HFFc6 (cell line): ENCODE measurements at regions not wholly inside any gene's neighbourhood (a gene's known extent, or its start where the extent isn't known, plus 50 kb on each side); places are given as distances from the start of the nearest gene placed in this dataset.

Experiments used
- DNase-seq: peaks from one replicate; pipeline ENCODE4 v3.0.0-alpha.2; 2018
- H3K27ac Mint-ChIP-seq: 2 replicates; pipeline ENCODE4 v1.8.0; 2020; ENCODE audit warnings: mild to moderate bottlenecking, mixed read lengths
- H3K27me3 Mint-ChIP-seq: 2 replicates; pipeline ENCODE4 v1.8.0; 2021; ENCODE audit warnings: mild to moderate bottlenecking, moderate library complexity, mixed read lengths; ENCODE audit not compliant: insufficient read depth
- H3K36me3 Mint-ChIP-seq: 2 replicates; pipeline ENCODE4 v1.8.0; 2021; ENCODE audit warnings: low read depth, mixed read lengths
- H3K4me1 Mint-ChIP-seq: 2 replicates; pipeline ENCODE4 v1.8.0; 2020; ENCODE audit warnings: low read depth, mixed read lengths
- H3K4me3 Mint-ChIP-seq: 2 replicates; pipeline ENCODE4 v1.8.0; 2020; ENCODE audit warnings: mild to moderate bottlenecking, moderate library complexity, mixed read lengths
- H3K9me3 Mint-ChIP-seq: 2 replicates; pipeline ENCODE4 v1.8.0; 2020; ENCODE audit warnings: mild to moderate bottlenecking, mixed read lengths
- CTCF ChIP-seq: fragments of 200-600 bp; sonication (generic); IDR thresholded peaks from 2 replicates; pipeline ENCODE4 v1.5.0; 2021; ENCODE audit warnings: antibody characterized with exemption, mild to moderate bottlenecking

DNA sequence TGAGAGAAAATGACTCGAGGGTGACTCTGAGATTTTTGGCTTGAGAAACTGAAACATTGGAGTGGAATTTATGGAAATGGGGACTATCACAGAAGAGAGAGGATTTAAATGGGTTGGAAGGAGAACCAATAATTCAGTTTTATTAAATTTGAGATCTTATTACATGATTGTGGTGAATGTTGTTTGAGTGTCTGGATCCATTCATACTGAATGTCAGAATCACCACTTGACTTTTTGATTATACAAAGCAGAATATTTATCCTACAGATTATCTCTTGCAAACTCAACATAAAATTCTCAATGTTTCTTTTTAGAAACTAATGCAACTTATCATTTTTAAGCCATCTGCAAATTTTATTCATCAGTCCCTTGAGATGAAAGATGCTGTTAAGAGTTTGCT lies 332.8 kb downstream of the CNTN3 start:
- Mint-ChIP-seq H3K4me1 (peaks cover 19% of the 10 kb centered on the region), H3K27me3 (no peaks in the 10 kb centered on the region), H3K27ac (no peak overlapping the region), H3K36me3 (peaks cover 36% of the 10 kb centered on the region), H3K4me3 (no peak overlapping the region), H3K9me3 (peaks cover 11% of the 10 kb centered on the region; the same call in 1 of the 2 replicates)
- DNase-seq, result no peak
- no peak for TF ChIP-seq CTCF

DNA sequence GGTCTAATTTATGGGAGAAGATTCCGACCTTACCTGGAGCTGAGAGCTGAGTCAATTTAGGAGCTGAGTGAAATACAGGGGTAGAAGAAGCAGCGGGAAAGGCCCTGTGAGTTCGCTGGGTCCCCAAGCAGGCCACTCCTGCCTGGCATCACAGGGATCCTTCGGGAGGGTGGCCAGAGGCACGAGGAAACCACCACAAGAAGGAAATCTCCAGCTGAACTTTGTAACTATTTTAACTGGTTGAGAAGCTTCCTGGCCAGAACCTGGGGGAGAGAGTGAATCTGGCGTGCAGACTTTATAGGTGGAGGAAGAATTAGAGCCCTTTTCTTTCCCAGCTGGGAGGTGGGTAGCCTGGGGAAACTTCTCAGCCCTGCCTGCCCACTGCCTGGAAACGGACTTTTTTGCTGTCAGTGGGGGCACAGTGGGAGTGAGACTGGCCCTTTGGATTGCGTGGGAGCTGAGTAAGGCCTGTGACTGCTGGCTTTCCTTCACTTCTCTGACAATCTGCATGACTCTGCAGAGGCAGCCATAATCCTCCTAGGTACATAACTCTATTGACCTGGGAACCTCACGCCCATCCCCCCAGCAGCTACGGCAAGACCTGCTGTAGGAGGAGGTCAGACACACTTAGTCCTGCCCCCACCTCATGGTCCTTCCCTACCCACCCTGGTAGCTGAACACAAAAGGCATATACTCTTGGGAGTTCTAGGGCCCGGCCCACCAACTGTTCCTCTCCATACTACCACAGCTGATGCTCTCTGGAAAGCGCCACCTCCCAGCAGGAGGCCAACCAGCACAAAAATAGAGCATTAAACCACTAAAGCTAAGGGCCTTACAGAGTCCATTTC lies 340.7 kb downstream of the CNTN3 start:
- no peak for TF ChIP-seq CTCF
- Mint-ChIP-seq H3K36me3 (peaks cover 25% of the 10 kb centered on the region), H3K27me3 (no peaks in the 10 kb centered on the region), H3K9me3 (peaks cover 8% of the 10 kb centered on the region; the same call in 1 of the 2 replicates), H3K4me1 (peaks cover 16% of the 10 kb centered on the region), H3K4me3 (no peak overlapping the region), H3K27ac (no peak overlapping the region)
- no peak for DNase-seq

GRCh38 chr3:74273091-74273490 lies 341.4 kb downstream of the CNTN3 start:
- Mint-ChIP-seq H3K4me3 (no peak overlapping the region), H3K27ac (no peak overlapping the region), H3K9me3 (0 out of 2 replicates have a peak, but pooled peaks cover 4% of the 10 kb centered on the region), H3K36me3 (peaks cover 18% of the 10 kb centered on the region), H3K4me1 (peaks cover 23% of the 10 kb centered on the region), H3K27me3 (no peaks in the 10 kb centered on the region)
- TF ChIP-seq CTCF, result no peak
- no peak for DNase-seq

DNA sequence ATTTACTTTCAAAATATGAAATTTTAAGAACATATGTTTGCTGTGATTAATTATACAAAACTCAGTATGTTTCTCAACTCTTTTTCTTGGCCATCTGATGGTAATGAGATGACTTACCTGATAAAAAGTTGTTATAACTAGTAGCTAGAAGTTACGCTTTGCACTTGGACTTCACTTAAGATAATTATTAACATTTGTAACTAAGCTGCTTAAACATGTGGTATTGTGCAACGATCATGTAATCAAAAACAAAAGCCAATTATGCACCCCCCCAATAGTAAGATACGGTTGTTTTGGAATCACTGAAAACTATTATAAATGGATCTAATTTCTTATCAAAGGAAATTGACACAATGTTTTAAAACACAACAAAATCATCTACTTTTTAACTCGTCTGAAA lies 342.9 kb downstream of the CNTN3 start:
- no peak overlapping the region for H3K27ac Mint-ChIP-seq
- 0 out of 2 replicates have a peak, but pooled peaks cover 5% of the 10 kb centered on the region for H3K36me3 Mint-ChIP-seq
- H3K4me3 Mint-ChIP-seq, result no peak overlapping the region
- TF ChIP-seq CTCF, result no peak
- no peak for DNase-seq
- no peaks in the 10 kb centered on the region for H3K9me3 Mint-ChIP-seq
- no peaks in the 10 kb centered on the region for H3K27me3 Mint-ChIP-seq
- peaks cover 34% of the 10 kb centered on the region for H3K4me1 Mint-ChIP-seq

- H3K36me3 Mint-ChIP-seq, result 0 out of 2 replicates have a peak, but pooled peaks cover 9% of the 10 kb centered on the region
- no peak for DNase-seq
- no peak for TF ChIP-seq CTCF
- H3K9me3 Mint-ChIP-seq, result no peaks in the 10 kb centered on the region
- H3K27me3 Mint-ChIP-seq, result no peaks in the 10 kb centered on the region
- H3K4me1 Mint-ChIP-seq, result peaks cover 34% of the 10 kb centered on the region
- no peak overlapping the region for H3K27ac Mint-ChIP-seq
- H3K4me3 Mint-ChIP-seq, result no peak overlapping the region
These were observed 344.8 kb downstream of the CNTN3 start for GRCh38 chr3:74269689-74270088.
